NCI-H187 treated with DMSO at 0.1 percent for 48 hours (cell line): ENCODE measurements at regions not wholly inside any gene's neighbourhood (a gene's known extent, or its start where the extent isn't known, plus 50 kb on each side); places are given as distances from the start of the nearest gene placed in this dataset.
"Not testable (repeated sequence)": the region's sequence is repeated elsewhere in the genome, so short reads cannot be mapped to it uniquely, and the experiment has no call there.

Experiments used
- DNase-seq: peaks from one replicate; lab custom pipeline; 2025; lab: John Stamatoyannopoulos, UW

DNA sequence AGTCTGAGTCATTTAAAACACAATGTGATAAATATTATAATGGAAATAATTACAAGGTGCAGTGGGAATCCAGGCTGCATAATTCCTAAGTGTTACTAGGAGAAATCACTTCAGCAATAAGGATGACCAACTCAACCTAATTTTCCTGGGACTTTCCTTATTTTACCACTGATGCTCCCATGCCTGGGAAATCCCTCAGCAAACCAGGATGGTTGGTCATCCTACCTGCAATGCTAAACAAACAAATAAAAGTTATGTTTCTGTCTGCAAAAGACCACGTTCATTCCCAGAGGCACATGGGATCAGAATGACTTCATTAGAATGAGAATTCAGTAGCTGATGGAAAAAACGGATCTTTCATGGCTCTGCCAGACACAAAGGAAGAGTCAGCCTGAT lies 130.8 kb upstream of the RAP1B start:
- no peak for DNase-seq

DNA sequence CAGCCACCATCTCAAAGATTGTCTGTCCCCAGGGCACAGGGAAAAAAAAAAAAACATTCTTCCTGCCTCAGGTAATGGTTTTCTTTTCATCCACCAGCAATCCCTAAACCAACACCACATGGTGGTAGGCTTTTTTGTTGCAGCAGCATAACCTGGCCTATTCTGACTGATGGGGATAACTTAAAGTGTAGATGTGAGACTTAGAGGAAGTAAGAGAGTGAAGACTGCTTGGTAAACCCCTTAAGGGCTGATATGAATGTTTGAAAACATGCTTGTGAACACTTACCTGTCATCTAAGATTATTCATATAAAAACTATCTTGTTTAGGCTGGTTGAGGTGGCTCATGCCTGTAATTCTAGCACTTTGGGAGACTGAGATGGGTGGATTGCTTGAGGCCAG lies 130.2 kb upstream of the RAP1B start:
- DNase-seq, result no peak

DNA sequence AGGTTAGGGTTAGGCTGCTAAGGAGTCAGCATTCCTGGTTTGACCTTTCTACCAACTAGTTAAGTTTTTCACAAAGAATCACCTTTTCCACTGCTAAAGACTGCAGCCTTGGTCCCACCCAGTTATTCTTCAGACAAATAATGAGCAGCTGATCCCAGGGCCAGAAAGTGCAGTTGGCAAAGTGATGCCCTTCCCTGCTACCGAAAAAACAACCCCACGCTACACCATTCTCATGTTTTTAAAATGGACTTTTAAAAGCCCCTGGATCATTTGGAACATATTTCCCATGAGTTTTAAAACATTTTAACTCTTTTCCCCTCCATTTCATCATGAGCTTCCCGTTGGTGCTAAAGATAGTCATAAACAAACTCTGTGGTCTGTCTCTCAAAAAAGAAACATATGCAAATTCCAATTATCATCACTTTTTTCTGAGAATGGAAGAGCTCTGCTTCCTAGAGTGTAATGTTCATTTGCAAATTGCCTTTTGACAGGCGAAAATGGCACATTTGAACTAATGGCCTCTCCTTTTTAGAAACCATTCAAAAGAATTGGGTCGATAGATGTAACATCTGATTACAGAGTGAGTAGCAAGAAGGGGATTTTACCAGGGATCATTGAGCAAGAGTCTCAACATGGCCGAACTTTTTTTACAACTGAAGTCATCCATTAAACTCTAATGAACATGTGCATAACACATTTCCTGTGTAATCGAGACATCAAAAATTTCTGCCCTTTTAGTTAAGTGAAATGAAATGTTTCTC lies 129.3 kb upstream of the RAP1B start:
- no peak for DNase-seq

DNA sequence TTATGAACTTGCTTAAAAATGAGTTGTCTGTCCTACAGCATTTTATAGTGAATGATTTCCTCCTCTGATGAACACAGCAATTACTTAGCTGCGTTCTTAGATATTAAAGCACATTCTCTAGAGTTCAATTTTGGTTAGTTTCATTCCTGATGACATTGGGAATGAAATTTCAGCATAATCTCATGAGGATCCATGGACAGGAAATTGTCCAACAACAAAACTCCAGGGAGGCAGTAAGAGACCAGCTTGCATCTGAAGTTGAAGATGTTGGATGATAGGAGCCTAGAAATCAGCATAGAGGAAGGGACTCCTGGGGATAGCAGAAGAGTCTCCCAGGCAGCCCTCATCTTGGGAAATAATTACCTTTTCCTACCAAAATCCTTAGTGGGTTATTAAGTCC lies 128.7 kb upstream of the RAP1B start:
- DNase-seq, result no peak

DNA sequence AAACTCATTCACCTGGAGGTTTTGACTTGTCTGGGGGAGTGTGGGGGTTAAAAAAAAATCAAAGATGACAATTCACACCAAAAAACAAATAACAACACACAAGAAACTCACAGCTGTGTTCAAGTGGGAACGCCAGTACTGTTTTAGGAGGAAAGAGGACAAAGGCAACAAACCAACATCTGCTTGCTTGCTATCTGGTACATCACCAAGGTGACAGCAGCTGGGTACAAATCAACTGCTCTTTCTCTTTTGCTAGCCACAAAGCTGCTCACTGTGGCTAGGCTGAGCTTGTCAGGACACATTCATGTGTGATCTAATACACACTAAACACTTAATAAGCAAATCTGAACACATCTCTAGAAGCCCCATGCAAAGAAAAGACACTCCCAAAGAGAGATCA lies 128.0 kb upstream of the RAP1B start:
- DNase-seq, result no peak

DNA sequence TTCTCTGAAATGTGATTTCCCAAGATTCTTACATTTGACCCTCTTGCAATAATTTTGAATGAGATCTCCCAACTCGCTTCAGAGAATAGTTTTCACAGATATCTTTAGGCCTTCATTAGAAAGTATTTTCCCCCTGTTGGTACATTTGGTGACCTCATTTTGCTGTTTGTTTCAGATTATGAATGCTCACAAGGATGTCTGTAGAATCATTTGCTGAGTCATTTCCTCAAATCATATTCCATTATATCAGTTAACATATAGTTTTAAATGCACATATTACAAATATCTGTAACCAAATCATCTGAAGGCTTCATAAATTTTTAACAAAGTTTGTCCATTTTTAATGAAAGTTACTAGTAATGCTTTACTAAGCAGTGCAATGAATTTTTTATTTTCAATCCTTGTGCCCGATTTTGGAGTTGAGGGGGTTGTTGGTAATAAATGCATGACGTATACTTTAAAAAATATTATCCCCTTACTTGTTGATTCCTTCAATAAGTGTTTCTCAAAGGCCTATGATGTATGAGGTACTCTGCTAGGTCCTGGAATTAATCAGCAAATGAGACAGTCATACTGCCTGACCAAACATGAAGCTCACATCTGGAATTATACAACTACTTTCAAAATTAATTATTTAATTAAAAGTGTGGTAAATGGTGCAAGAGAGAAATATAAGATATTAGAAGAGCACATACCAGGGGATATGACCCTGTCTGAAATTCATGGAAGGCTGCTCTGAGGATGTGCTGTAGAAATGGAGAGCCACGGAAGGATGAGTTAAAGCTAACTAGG lies 126.9 kb upstream of the RAP1B start:
- DNase-seq, result no peak

DNA sequence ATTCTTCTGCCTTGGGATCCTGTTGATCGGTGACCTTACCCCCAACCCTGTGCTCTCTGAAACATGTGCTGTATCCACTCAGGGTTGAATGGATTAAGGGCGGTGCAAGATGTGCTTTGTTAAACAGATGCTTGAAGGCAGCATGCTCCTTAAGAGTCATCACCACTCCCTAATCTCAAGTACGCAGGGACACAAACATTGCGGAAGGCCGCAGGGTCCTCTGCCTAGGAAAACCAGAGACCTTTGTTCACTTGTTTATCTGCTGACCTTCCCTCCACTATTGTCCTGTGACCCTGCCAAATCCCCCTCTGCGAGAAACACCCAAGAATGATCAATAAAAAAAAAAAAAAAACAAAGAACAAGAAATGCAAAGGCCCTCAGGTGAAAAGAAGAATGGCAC lies 126.1 kb upstream of the RAP1B start:
- DNase-seq, result not testable (repeated sequence)

DNA sequence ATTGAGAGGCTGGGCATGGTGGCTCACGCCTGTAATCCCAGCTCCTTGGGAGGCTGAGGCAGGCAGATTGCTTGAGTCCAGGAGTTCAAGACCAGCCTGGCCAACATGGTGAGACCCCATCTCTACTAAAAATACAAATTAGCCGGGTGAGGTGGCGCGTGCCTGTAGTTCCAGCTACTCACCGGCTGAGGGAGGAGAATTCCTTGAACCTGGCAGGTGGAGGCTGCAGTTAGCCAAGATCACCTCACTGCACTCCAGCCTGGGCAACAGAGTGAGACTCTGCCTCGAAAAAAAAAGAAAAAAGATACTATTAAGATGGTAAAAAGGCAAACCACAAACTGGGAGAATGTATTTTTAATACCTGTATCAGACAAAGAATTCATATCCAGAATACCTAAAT lies 124.2 kb upstream of the RAP1B start:
- not testable (repeated sequence) for DNase-seq

DNA sequence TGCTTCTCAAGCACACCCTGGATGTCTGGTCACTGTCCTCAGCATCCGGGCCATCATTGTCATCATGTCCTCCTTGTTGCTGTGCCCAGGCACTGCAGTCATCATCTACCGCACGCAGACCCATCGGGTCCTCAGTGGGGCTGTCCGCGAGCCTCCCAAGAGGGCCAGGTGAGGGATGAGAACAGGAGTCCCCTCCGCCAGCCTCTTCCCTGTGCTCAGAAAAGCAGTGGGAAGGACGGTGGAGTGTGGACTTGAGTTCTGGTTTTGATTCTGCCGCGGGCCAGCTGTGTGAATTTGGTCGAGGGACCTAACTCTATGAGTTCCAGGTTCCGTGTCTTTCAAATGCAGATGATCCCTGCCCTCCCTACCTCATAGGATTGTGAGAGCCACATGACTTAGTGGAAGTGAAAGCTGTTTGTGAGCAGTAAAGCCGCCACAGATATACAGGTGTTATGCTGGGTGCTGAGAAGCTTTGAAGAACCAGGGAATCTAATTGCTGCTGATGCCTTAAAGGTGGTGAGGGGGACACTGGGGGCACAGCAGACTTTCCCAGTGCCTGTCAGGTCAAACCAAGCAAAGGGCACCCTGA lies 122.9 kb upstream of the RAP1B start:
- DNase-seq, result no peak

DNA sequence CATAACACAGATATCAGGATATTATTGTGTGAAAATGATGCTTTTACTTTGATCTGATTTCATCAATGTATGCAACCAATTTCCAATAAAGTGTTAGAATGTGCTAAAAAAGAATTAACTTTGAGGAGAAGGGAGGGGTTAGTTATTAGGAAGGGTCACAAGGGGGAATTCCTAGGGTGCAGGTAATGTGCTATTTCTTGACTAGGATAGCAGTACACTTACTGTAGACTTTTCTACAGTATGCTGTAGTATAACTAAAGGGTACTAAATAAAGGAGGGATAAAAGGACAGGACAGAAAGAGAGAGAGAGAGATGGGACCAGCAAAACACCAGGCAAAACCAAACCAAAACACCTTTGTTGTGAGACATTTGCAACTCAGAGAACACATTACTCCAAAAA lies 121.4 kb upstream of the RAP1B start:
- no peak for DNase-seq

DNA sequence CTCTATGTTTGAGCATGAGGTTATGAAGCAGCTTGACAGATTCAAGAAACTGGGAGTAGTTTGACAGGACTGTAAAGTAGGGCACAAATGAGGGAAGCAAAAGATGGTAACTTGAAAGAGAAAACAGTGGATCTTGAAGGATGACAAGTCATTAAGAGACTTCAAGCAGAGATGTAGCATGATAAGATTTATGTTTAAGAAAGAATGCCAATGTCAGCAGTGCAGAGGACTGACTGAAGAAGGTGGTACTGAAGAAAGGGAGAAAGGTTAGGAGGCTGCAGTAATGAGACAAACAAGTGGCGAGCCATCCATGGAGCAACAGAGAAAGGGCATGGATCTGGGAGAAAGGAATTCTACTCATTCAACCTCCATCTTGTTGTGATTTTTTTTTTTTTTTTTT lies 120.2 kb upstream of the RAP1B start:
- no peak for DNase-seq

DNA sequence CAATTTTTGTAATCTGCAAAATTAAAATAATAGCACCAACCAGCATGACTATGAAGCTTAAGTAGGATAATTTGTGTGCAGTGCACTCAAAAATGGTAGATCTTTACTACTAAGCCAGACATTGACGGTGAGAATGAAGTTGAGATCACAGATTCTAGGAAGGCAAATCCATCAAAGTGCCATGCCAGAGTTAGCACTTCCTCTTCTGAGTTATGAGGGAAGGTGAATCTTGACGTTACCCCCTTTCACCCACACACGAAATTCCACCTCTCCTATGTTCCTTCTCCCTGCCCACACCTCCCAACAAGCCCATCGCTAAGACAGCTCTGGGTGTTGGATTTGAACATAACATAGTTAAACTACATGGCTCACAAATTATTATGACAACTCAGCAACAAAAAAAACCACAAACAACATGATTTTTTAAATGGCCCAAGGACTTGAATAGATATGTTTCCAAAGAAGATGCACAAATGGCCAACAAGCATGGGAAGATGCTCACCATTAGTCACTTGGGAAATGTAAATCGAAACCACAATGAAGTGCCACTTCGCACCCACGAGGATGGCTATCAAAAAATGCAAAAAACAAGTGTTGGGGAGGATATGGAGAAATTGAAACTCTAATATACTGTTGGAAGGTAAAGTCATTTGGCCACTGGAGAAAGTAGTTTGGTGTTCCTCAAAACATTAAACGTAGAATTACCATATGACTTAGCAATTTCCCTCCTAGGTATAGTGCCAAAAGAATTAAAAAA lies 119.3 kb upstream of the RAP1B start:
- no peak for DNase-seq

DNA sequence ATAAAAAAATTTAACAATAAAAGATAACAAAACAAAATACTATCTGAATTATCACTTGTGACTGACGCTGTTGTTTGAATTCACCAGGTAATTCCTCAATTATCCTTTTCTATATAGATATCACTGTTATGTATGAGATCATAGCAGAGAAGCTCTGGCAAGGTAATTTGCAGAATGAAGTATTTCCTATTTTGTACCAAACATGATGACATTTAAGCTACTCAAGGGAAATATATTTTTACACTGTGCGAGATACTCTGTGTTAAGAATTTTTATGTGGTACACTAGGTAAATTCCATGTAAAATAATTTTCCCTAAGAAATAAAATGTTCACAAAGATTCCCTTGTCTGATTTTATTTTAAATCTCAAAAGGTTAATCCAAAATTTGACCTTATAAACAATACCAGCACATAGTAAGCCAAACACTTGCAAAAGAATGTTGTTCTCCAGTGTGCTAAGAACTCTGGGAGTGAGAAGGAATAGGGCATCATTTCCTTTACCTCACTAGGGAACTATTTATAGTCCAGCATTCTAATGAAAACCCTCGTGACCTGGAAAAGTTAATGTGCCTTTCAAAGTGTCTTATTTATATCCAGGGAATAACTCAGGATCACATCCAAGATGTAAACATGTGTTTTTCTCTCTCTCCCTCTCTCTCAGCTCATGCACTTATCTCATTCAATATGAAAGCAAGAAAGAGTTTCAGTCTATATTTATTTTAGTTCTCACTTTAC lies 115.2 kb upstream of the RAP1B start:
- no peak for DNase-seq

DNA sequence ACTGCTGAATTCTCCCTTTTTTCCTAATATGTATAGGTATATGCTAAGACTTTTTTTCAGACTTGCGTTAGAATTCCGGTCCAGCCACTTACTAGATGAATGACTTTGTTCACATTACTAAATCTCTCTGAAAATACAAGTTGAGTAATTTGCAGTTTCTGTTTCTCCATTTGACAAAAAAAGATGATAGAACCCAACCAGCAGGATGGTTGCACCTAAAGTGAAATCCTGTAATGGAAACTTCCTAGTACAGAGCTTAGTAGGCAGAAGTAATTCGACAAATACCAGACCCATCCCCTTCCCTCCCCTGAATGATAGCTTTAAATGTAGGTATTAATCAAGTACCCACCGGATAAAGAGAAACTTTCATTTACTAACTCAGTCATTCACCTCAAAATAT lies 113.6 kb upstream of the RAP1B start:
- DNase-seq, result no peak

DNA sequence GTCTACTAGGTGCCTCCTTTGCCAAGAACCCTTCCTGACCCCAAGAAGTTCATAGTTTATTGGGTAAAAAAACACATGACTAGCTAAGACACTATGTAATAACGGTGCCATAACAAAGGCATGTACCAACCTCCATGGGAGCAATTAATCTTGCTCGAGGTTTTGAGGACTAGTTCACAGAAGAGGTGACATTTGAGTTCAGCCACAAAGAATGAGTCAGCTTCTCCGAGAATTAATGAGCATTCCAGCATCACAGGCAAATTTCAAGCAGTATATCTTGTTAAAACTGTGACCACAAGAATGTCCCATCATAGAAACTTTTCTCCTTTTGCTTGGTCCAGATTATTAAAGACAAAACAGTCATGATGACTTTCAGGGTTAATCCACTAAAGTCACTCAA lies 113.0 kb upstream of the RAP1B start:
- DNase-seq, result no peak

DNA sequence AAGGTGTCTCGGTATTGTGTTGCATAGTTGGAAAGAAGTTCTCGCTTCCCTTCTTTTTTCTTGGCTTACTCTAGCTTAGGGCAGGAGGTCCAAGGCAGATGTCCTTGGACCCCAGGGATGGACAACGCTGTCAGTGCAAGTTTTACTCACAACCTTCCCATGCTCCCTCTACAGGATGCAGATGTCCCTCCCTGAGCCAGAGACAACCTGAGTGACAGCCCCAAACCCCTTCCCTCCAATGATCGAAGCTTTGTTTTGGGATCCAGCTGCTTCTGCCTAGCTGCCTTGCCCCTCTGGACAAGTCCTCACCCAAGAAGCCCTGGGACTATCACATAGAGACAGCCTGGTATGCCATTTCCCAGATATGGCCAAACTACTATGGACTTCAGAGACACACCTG lies 112.0 kb upstream of the RAP1B start:
- DNase-seq, result no peak

DNA sequence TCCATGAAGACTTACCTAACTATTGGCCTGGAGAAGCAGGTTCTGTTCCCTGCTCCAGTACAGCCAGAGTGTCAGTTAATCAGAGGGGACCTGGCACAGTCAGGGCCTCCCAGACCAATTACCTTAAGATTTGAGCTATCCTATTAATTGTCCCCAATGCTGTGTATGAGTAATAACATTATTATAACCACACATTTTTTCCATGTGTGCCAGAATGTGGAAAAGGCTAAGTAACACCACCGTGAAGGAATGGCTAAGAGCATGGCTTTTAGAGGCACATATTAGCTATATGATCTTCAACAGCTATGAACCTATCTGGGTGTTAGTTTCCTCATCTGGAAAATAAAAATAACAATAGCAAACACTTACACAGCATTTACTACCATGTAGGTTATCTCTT lies 111.1 kb upstream of the RAP1B start:
- no peak for DNase-seq

DNA sequence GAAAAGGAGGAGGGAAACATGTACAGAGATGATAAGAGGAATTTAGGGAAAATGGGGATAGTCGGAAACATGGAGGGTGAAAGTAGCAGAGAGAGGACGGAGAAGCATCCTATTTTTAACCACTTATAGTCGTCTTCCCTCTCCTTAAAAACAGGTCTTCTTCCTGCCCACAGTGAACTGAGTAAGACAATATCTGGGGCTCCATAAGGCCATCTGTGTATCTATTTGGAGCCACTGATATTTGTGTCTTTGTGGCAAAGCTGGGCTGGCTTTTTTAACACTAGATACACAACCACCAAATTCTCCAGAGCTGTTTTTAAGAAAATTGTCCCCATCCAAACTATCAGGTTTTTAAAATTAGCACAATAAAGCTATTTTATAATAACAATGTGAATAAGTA lies 109.5 kb upstream of the RAP1B start:
- no peak for DNase-seq

DNA sequence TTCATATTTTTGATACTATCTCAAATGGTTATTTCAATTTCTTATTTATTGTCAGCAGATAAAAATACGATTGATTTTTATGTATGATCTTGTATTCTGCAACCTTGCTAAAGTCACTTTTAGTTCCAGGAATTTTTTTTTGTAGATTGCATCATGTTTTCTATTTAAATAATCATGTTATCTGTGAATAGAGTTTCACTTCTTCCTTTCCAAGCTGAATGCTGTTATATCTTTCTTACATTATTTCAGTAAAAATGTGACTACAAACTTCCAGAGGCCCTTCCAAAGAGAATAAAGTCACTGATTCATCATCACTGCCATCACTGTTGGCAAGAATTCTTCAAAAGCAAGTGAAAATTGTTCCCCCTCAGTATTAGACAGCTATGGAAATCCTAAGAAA lies 104.7 kb upstream of the RAP1B start:
- DNase-seq, result no peak

DNA sequence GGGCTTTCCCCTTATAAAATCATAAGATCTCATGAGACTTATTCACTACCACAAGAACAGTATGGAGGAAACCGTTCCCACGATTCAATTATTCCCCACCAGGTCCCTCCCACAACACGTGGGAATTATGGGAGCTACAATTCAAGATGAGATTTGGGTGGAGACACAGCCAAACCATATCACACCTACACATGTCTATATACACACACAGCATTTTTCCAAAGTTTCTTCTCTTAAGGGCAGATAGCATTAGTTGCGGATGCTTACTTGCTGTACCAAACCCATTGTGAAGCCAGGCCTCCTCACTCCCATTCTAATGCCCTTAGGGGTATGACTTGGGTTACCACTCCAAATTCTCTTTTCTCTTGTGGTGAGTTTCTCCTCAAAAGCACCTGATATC lies 104.1 kb upstream of the RAP1B start:
- DNase-seq, result no peak

DNA sequence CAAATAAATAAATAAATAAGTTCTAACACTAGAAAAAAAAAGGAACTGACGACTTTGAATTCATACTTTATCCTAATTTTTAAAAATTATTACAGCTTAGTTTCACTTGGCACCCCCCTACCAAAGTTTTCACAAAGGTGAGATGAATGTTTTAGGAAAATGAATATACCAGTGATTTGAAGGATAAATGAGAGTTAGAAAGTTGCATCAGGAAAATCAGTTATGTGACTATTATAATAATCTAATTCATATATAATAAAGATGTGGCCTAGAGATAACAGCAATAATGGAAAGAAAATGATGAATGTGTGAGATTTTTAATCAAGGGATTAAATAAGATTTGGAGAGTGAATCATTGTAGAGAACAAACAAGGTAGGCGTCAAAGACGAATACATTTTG lies 103.0 kb upstream of the RAP1B start:
- no peak for DNase-seq

DNA sequence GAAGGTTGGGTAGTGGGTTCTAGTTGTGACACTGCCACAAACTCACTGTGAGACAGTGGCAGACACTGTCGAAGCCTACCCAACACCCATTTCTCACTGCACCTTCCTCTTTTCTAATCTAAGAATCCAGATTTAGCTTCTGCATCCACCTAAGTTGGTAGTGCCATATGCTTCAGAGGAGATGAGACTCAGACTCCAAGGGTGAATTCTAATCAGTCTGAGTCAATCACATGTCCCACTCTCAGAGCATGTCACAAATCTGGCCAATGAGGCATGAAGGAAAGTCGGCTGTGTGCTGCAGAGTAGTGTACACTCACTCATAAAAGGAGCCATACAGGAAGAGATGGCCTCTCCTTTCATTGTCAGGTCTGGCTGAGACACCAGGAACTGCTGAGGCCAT lies 102.1 kb upstream of the RAP1B start:
- DNase-seq, result no peak
